ENCODE measurements at regions not wholly inside any gene's neighbourhood (a gene's known extent, or its start where the extent isn't known, plus 50 kb on each side); places are given as distances from the start of the nearest gene placed in this dataset.

- Histone ChIP-seq H3K4me3 (ENCODE audit: severe bottlenecking) (no peak overlapping the region), H3K4me1 (ENCODE audit: insufficient read depth, poor library complexity, severe bottlenecking) (no peaks in the 10 kb centered on the region), H3K27me3 (ENCODE audit: insufficient read depth, poor library complexity, severe bottlenecking) (no peaks in the 10 kb centered on the region), H3K36me3 (ENCODE audit: low read depth) (no peaks in the 10 kb centered on the region), H3K9me3 (ENCODE audit: severe bottlenecking) (peaks cover 2% of the 10 kb centered on the region), H3K27ac (ENCODE audit: poor library complexity, severe bottlenecking) (no peak overlapping the region)
- TF ChIP-seq CTCF (IDR thresholded peaks at IDR 0.05; ENCODE audit: poor library complexity, severe bottlenecking): no peak
- DNase-seq (ENCODE audit: low spot score) (no peak), ATAC-seq (ENCODE audit: low read depth) (no peak)
Measured at GRCh38 chr2:5913711-5914395, 221.7 kb downstream of the SOX11 start.

GRCh38 chr2:5914811-5915611 lies 222.8 kb downstream of the SOX11 start:
- no peak for ATAC-seq (ENCODE audit: low read depth)
- H3K9me3 ChIP-seq (ENCODE audit: severe bottlenecking): peaks cover 5% of the 10 kb centered on the region
- no peak for TF ChIP-seq CTCF (IDR thresholded peaks at IDR 0.05; ENCODE audit: poor library complexity, severe bottlenecking)
- H3K36me3 ChIP-seq (ENCODE audit: low read depth): no peaks in the 10 kb centered on the region
- H3K4me3 ChIP-seq (ENCODE audit: severe bottlenecking): no peak overlapping the region
- no peak overlapping the region for H3K27ac ChIP-seq (ENCODE audit: poor library complexity, severe bottlenecking)
- H3K4me1 ChIP-seq (ENCODE audit: insufficient read depth, poor library complexity, severe bottlenecking): no peaks in the 10 kb centered on the region
- no peak for DNase-seq (ENCODE audit: low spot score)
- H3K27me3 ChIP-seq (ENCODE audit: insufficient read depth, poor library complexity, severe bottlenecking): no peaks in the 10 kb centered on the region

- peak; percentile 8 for TF ChIP-seq CTCF (IDR thresholded peaks at IDR 0.05; ENCODE audit: poor library complexity, severe bottlenecking)
- no peak overlapping the region for H3K4me3 ChIP-seq (ENCODE audit: severe bottlenecking)
- no peaks in the 10 kb centered on the region for H3K36me3 ChIP-seq (ENCODE audit: low read depth)
- H3K27ac ChIP-seq (ENCODE audit: poor library complexity, severe bottlenecking): no peak overlapping the region
- no peaks in the 10 kb centered on the region for H3K27me3 ChIP-seq (ENCODE audit: insufficient read depth, poor library complexity, severe bottlenecking)
- H3K9me3 ChIP-seq (ENCODE audit: severe bottlenecking): peaks cover 5% of the 10 kb centered on the region
- no peak for ATAC-seq (ENCODE audit: low read depth)
- no peak for DNase-seq (ENCODE audit: low spot score)
- no peaks in the 10 kb centered on the region for H3K4me1 ChIP-seq (ENCODE audit: insufficient read depth, poor library complexity, severe bottlenecking)
Measured at GRCh38 chr2:5915881-5916310, 223.7 kb downstream of the SOX11 start.

- Histone ChIP-seq H3K27ac (ENCODE audit: poor library complexity, severe bottlenecking) (no peak overlapping the region), H3K4me3 (ENCODE audit: severe bottlenecking) (no peak overlapping the region), H3K27me3 (ENCODE audit: insufficient read depth, poor library complexity, severe bottlenecking) (no peaks in the 10 kb centered on the region), H3K36me3 (ENCODE audit: low read depth) (no peaks in the 10 kb centered on the region), H3K9me3 (ENCODE audit: severe bottlenecking) (peaks cover 3% of the 10 kb centered on the region), H3K4me1 (ENCODE audit: insufficient read depth, poor library complexity, severe bottlenecking) (no peaks in the 10 kb centered on the region)
- DNase-seq (ENCODE audit: low spot score) (no peak), ATAC-seq (ENCODE audit: low read depth) (no peak)
- no peak for TF ChIP-seq CTCF (IDR thresholded peaks at IDR 0.05; ENCODE audit: poor library complexity, severe bottlenecking)
Measured at GRCh38 chr2:5921081-5921642, 229.0 kb downstream of the SOX11 start.

Data from RWPE2 (cell line).